GM19035 (cell line): ENCODE measurements at regions not wholly inside any gene's neighbourhood (a gene's known extent, or its start where the extent isn't known, plus 50 kb on each side); places are given as distances from the start of the nearest gene placed in this dataset.

Experiments used
- ATAC-seq: cut with Tn5 transposase; IDR thresholded peaks from one replicate; pipeline ENCODE4 v1.9.1; 2021; ENCODE audit not compliant: unreplicated experiment

DNA sequence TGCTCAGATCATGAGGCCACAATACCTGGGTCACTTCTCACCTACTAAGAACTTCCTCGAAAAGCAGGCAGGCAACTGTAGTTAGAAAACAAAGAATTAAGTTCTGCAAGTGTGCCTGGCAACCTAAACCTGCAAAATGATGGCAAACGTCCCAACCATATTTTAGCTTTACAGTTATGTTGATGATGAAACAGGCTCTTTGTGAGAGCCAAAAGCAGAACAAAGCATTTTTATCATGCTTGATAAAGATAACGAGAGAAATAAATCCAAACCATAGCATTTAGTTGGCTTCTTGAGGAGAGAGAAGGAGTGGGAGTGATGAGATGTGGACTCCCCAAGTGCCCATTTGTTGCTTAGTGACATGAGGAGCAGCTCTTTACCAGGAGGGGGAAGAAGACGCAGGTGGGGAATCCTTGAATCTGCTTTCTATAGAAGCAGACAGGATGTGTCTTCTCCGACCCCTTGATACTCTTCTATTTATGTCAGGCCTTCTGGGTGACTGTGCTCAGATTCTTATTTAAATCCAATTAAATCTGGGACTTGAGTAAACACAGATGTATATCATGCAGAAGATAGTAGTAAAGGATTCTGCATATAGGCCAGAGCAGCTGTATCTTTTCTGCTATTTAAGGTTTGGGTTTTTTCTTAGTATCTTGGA, 221.2 kb downstream of the TMEM167A start:
- ATAC-seq, result no peak

GRCh38 chr5:82854956-82855355, 222.2 kb downstream of the TMEM167A start:
- ATAC-seq, result no peak

DNA sequence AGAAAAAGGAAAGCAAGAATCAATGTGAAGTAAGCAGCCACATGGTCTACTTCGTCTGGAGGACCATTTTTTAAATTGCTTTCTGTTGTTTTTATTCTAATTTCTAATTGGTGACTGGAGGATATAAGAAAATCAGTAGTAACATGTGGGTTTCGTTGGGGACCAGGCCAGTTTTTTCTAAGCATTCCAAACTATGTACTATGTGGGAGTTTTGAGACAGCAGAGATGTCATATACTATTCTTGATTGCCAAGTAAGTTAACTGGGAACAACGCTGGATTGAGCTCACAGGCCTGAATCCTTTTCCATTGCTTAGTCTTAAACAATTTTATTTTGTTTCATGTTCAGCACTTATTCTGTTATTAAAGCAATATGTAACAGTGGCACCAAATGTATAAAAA, 225.7 kb downstream of the TMEM167A start:
- ATAC-seq, result no peak

- no peak for ATAC-seq
Observed at GRCh38 chr5:82850393-82850792, 226.8 kb downstream of the TMEM167A start.

- no peak for ATAC-seq
Observed at GRCh38 chr5:82849885-82850284, 227.3 kb downstream of the TMEM167A start.

GRCh38 chr5:82847562-82847961, 229.6 kb downstream of the TMEM167A start:
- no peak for ATAC-seq

DNA sequence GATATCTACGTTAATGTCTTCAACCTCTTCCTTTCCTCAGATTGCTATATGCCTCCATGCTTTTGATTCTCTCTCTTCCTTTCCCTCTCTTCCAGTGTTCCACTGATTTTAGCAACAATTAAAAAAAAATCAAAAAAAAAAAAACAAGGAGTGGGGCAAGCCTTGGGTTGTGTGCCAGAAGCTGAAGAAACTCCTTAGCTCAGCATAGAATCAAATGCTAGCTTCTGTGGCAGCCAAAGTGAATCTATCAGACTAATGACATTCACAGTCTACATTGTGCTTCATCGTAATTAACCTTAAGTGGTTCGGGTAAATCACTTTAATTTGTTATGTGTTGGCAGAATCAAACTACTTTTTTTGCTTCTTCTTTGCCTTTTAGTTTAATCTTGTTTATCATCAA, 237.3 kb downstream of the TMEM167A start:
- ATAC-seq, result no peak

DNA sequence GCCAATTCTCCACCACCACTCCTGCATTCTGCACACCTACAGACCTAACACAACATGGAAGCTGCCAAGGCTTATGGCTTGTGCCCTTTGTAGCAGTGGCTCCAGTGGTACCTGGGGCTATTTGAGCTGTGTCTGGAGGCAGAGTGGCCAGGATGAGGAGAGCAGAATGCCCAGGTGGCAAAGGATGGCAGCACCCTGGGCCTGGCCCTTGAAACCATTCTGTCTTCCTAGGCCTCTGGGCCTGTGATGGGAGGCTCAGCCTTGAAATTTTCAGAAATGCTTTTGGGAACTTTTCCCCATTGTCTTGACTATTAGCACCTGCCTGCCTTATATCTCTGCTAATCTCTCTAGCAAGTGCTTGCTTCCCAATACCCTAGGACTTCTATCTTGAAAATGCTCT, 241.7 kb downstream of the TMEM167A start:
- no peak for ATAC-seq

GRCh38 chr5:82834151-82834550, 243.0 kb downstream of the TMEM167A start:
- ATAC-seq, result no peak

DNA sequence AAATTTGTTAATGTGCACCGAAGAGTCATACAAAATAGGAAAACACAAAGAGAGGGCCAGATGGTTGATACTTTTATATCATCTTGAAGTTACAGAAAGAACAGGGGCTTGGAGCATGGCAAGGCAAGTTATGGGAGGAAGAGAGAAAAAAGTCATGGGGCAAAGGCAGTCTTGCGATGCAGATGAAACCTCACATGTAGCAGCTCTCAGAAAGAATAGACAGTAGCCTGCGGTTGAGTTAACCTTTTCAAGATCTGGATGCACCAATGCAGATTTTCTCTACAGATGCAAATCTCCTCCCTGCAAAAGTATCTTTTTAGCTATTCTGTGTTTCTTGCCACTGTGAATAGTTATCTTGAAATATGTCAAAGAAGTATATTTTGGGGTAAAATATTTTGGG, 243.9 kb downstream of the TMEM167A start:
- no peak for ATAC-seq

DNA sequence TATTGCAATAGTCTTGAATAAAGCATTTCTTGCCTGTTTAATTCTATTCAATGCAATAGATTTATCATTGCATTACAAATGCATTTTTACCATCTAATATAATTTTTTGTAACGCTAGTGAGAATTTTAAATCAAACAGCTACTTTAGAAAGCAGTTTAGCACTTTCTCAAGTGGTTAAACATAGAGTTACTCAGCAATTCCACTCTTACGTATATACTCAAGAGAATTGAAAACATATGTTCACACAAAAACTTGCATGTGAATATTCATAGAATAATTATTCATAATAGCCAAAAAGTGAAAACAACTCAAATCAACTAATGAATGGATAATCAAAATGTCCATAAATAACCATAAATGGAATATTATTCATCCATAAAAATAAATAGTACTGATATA, 244.7 kb downstream of the TMEM167A start:
- ATAC-seq, result no peak

DNA sequence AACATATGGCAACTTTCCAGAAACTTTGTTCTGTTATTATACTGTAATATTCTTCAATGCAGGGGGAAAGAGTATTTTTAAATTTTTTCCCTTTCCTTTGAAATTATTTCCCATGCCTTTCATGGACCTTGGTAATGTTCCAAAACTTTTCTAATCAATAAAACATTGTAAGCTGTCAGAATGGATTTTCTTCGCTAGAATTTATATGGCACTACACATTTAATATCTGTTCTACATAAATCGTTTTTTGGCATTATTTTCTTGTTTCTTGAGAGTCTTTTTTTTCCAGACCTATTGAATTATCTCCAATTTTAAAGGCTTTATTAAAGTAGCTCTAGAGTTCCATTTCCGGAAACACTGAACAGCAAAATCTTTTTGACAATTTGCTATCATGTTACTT, 249.0 kb downstream of the TMEM167A start:
- ATAC-seq, result no peak

DNA sequence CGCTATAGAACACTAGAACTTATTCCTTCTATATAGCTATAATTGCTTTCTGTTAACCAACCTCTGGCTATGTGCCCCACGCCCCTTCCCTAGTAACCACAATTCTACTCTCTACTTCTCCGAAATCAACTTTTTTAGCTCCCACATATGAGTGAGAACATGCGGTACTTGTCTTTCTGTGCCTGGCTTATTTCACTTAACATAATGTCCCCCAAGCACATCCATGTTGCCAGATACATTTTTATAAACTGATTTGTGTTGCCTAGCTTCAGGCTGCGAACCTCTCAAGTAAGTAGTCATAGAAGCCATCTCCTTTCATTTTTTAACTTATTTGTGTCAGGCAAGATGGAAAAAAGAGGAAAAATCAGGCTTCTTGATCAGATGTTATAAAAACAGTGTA, 249.5 kb downstream of the TMEM167A start:
- ATAC-seq, result no peak

DNA sequence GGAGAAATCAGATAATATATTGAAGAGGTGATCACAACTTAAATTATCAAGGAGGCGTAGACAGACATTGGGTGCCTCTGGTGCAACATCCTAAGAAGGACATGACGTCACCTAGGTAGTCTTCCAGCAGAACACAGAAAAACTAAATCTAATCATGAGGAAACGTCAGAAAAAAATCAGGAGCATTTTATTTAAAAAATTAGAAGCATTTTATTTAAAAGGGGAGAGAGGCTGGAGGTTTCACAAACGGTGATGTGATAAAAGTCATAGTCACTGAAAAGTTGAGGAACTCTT, 254.6 kb downstream of the TMEM167A start:
- no peak for ATAC-seq

GRCh38 chr5:82821846-82822633, 255.2 kb downstream of the TMEM167A start:
- no peak for ATAC-seq

DNA sequence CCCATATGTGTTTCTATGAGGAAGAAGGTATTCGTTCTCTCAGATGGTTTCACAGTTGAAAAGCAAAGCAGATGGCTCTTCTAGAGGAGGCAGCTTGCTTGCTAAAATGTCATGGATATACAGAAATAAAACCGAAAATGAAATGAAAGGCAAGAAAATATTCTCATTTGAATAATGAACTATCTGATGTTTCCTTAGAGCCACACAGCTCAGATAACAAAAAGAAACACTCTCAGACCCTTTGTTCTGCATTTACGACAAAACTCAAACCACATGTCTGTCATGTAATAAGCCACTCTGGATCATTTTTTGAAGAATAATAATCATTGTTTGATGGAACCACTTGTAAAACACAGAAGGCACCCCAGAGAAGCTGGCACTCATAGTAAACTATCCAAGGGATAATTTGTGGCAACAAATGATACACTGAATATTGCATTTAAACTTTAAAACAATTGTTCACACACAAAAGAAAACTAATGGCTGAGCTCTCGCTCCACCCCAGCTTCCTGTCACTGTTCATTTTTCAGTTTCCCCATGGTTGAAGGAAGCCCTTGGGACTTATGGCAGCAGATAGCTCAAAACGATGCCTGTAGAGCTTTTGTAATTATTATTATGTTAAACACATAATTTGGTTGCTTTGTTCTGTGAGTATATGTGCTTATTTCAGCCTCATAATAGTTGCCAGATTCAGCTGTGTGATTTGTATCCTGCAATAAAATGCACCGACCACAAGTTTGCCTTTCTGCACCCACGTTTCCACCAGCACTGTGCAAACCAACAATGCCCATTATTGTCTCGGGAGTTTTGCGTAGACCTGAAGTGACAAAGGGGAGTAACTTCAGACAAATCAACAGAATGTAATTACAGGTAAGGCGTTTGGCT, 256.0 kb downstream of the TMEM167A start:
- ATAC-seq, result peak; percentile 87

- ATAC-seq, result no peak
Observed at GRCh38 chr5:82820188-82820587, 257.0 kb downstream of the TMEM167A start.

- ATAC-seq, result no peak
Observed at GRCh38 chr5:82817897-82818676, 259.1 kb downstream of the TMEM167A start.

DNA sequence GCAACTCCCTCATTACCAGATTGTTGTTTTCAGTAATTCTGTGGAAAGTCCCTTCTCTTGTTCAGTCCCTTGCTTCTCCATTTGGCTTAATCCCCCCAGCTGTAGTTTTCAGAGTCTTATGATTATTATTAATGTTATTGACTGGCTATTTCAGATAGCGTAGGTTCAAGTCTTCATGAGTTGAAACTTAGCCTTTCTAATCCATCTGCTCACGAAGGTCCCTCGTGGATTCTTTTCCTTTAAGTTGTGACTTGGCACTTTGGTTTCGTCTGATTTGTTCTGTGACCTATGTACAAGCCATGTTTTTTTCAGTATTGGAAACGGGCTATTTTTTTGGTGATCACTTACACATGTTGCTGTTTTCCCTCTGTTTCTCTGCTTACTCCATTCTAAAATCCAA, 260.3 kb downstream of the TMEM167A start:
- no peak for ATAC-seq

GRCh38 chr5:82815871-82816270, 261.3 kb downstream of the TMEM167A start:
- no peak for ATAC-seq

DNA sequence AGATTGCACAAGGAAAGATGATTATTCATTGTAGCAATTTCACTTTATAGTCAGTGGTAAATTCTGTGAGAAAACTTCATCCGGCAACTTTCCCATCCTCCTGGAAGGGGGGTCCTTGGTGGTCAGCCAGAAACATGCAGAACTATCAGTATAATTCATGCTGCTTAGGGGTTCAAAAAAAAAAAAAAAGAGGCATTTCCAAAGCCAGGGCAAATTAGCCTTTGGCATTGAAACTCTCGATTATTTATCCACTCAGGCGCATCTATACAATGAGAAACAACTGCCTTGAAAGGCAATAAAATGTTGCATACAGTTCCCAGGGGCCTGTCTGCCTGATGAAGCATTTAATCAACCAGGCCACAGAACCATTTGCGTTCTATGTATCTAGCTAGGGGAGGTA, 263.3 kb downstream of the TMEM167A start:
- no peak for ATAC-seq
